SK-N-SH treated with all-trans-retinoic acid at 6 μM for 48 hours (cell line): ENCODE measurements at regions not wholly inside any gene's neighbourhood (a gene's known extent, or its start where the extent isn't known, plus 50 kb on each side); places are given as distances from the start of the nearest gene placed in this dataset.

Source experiments
- SNAI2 ChIP-seq: fragments of 250-450 bp; sonication (Bioruptor Pico); IDR thresholded peaks from 2 replicates; pipeline ENCODE4 v1.5.0; 2020; ENCODE audit warnings: mild to moderate bottlenecking, moderate library complexity
- ZNF8 ChIP-seq: fragments of 450-650 bp; formaldehyde crosslinking; IDR thresholded peaks from 2 replicates; pipeline ENCODE4 v1.5.0; 2020; ENCODE audit warnings: mild to moderate bottlenecking, moderate library complexity

DNA sequence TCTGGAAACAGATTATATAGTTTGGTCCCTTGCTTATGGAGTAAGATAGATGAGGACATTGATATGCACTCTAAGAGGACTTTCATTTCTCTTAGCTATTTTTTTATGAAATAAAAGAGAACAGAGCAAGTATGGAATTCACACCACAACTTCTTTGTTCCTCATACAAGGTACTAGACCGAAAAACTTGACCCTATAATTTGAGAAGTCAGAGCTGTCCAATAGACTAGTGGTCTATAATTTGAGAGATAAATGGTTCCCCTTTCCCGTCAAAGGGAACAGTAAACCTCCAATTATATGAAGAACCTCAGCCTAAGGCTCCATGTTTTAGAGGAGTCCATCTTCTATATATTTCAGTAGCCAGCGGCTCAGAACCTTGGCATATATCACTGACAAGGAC, 58.5 kb upstream of the HIF1A start:
- TF ChIP-seq ZNF8 (CRISPR knock-in tag) (no peak), SNAI2 (CRISPR knock-in tag) (no peak)
